Prostate gland (tissue), 2 donors: ENCODE measurements at regions not wholly inside any gene's neighbourhood (a gene's known extent, or its start where the extent isn't known, plus 50 kb on each side); places are given as distances from the start of the nearest gene placed in this dataset.

Source experiments
- POLR2A ChIP-seq: fragments of 450-650 bp; IDR thresholded peaks from one replicate; pipeline ENCODE4 v1.6.1; 2016; ENCODE audit warnings: antibody characterized with exemption, mild to moderate bottlenecking
- POLR2AphosphoS5 ChIP-seq: sonication (generic); formaldehyde crosslinking; IDR thresholded peaks from one replicate; pipeline ENCODE4 v1.6.1; 2017; ENCODE audit warnings: antibody characterized with exemption
- TF ChIP-seq, protein P1 (sequence below), 4 experiments: fragments of 200-600 bp in 2 of 4; fragments of 450-650 bp in 2 of 4; sonication (generic) in 2 of 4; IDR thresholded peaks; 1 replicate in 3 of 4; 2 replicates in 1 of 4; pipeline ENCODE4 v1.5.1; 2016 to 2019; ENCODE audit warnings: antibody characterized with exemption in 4 of 4, mild to moderate bottlenecking in 2 of 4, moderate library complexity in 2 of 4

DNA sequence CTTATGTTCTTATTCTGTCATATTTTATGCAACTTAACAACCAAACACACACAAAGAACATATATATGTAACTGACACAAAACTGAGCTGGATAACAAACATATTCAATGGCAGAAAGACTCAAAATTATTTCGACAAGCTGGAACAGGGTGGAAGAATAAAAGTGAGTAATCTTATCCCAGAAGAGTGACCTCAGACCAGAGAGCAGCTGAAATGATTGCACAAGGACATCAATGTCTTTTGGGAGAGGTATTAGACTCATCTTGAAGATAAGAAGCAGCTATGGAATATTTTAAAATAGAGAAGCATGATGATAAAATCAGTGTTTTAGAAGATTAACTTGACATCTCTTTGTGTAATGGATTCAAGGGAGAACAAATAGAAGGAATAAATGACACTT, 191.6 kb upstream of the PRDM1 start:
- TF ChIP-seq, protein P1, sequence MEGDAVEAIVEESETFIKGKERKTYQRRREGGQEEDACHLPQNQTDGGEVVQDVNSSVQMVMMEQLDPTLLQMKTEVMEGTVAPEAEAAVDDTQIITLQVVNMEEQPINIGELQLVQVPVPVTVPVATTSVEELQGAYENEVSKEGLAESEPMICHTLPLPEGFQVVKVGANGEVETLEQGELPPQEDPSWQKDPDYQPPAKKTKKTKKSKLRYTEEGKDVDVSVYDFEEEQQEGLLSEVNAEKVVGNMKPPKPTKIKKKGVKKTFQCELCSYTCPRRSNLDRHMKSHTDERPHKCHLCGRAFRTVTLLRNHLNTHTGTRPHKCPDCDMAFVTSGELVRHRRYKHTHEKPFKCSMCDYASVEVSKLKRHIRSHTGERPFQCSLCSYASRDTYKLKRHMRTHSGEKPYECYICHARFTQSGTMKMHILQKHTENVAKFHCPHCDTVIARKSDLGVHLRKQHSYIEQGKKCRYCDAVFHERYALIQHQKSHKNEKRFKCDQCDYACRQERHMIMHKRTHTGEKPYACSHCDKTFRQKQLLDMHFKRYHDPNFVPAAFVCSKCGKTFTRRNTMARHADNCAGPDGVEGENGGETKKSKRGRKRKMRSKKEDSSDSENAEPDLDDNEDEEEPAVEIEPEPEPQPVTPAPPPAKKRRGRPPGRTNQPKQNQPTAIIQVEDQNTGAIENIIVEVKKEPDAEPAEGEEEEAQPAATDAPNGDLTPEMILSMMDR (IDR thresholded peaks at IDR 0.05) = no peak
- TF ChIP-seq POLR2AphosphoS5 = no peak
- TF ChIP-seq POLR2A = no peak
